A549 (cell line): ENCODE measurements at regions not wholly inside any gene's neighbourhood (a gene's known extent, or its start where the extent isn't known, plus 50 kb on each side); places are given as distances from the start of the nearest gene placed in this dataset.

ENCODE experiments used
- CBX2 ChIP-seq: fragments of 200-600 bp; sonication (generic); IDR thresholded peaks from 2 replicates; pipeline ENCODE4 v1.6.1; 2016; ENCODE audit warnings: low read depth, mild to moderate bottlenecking, borderline replicate concordance
- CTCF ChIP-seq: fragments of >200 bp; sonication (Bioruptor Twin); formaldehyde crosslinking; IDR thresholded peaks from 3 replicates; pipeline ENCODE4 v1.5.1; 2016
- EP300 ChIP-seq, 2 experiments: fragments of >200 bp; sonication (Bioruptor Twin); formaldehyde crosslinking; IDR thresholded peaks; 2 replicates in 1 of 2; 3 replicates in 1 of 2; pipeline ENCODE4 v1.6.1; 2016 to 2017
- JUNB ChIP-seq: fragments of >200 bp; sonication (Bioruptor Twin); formaldehyde crosslinking; IDR thresholded peaks from 2 replicates; pipeline ENCODE4 v1.6.1; 2016
- MAZ ChIP-seq: fragments of 150-350 bp; IDR thresholded peaks from 2 replicates; pipeline ENCODE4 v1.6.1; 2014; ENCODE audit warnings: antibody characterized with exemption, low read depth, low read length, borderline replicate concordance
- TF ChIP-seq, protein P1 (sequence below): fragments of 450-650 bp; IDR thresholded peaks from 2 replicates; pipeline ENCODE4 v1.6.1; 2014; ENCODE audit warnings: antibody characterized with exemption

DNA sequence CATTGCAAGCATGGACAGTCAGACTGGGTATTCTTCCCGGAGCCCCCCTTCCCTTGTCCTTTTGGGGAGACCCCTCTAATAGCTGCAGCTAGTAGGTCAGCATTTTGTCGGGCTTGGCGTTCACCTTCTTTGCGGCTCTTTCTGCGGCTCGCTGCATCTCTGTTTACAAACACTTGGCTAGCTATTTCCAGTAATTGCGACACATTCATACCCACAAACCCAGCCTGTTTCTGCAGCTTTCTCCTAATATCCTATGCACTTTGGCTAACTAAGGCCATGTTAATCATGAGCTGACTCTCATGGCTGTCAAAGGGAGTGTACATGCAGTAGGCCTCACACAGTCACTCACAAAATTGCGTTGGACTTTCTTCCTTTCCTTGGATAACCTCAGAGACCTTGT, 716.4 kb downstream of the AMY1C start:
- no peak for TF ChIP-seq MAZ
- TF ChIP-seq, protein P1, sequence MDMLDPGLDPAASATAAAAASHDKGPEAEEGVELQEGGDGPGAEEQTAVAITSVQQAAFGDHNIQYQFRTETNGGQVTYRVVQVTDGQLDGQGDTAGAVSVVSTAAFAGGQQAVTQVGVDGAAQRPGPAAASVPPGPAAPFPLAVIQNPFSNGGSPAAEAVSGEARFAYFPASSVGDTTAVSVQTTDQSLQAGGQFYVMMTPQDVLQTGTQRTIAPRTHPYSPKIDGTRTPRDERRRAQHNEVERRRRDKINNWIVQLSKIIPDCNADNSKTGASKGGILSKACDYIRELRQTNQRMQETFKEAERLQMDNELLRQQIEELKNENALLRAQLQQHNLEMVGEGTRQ = no peak
- TF ChIP-seq JUNB = no peak
- TF ChIP-seq CTCF = no peak
- TF ChIP-seq EP300 (IDR thresholded peaks at IDR 0.05) = no peak
- no peak for TF ChIP-seq CBX2
